SIG-M5 treated with dmso at 0.1 percent for 504 hours (cell line): ENCODE measurements at regions not wholly inside any gene's neighbourhood (a gene's known extent, or its start where the extent isn't known, plus 50 kb on each side); places are given as distances from the start of the nearest gene placed in this dataset.

Experiments used
- DNase-seq: peaks from one replicate; lab custom pipeline; 2025; ENCODE audit not compliant: unreplicated experiment; lab: John Stamatoyannopoulos, UW

DNA sequence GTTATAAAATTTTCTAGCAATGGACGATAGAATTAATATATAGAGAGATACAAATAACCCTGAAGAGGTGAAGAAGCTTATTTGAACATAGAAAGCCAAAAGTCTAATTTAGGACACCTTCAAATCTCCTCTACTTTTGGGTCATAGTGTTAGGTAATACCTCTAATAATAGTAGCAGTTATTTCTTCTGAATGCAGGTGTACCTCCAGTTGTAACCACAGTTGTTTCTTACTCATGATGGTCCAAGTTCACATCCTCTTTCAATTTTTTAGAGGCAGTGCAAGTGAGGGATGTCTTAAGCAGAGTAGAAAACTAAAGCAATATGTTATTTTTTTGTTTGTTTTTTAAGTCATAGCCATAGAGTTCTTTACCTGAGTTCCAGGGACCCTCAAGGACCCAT is 429.5 kb downstream of the CCDC85A start:
- DNase-seq: no peak

DNA sequence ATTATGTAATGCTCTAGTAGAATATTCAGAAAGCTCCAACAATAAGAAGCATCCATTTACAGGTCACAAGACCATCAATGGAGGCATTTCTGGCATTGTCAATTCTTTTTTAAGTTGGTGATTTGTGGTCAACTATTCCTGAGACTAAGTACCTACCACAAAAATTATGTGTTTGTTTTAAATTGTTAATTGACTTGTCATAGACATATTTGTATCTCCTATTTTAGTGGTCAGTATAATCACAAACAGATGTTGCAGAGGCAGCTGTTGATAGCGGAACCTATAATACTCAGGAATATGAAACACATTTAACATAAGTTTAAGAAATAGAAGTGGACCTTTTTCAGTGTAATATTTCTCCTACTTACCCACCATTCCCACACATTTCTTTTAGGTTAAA is 430.1 kb downstream of the CCDC85A start:
- DNase-seq: no peak

- no peak for DNase-seq
Measured at GRCh38 chr2:56615760-56616159, 432.0 kb downstream of the CCDC85A start.

- DNase-seq: no peak
Measured at GRCh38 chr2:56624181-56624580, 440.4 kb downstream of the CCDC85A start.

DNA sequence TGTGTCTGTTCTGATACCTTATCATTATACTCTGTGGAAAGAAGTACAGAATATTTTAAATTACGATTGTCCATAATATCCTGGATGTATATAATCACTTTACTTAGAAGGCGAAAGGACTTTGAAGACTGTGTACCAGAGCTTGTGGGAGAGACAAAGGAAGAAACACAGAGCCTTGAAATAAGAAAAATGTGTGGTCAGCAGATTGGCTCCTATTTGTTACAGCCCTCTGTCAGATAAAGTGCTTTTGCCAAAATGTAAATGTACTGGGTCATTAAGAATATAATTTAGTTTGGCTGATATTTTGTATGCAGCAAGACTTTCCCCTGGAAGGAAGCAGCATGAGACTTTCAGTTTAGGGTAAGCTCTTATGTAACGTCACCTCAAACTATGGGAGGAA is 443.1 kb downstream of the CCDC85A start:
- no peak for DNase-seq

GRCh38 chr2:56630286-56630685 is 446.5 kb downstream of the CCDC85A start:
- DNase-seq: no peak

DNA sequence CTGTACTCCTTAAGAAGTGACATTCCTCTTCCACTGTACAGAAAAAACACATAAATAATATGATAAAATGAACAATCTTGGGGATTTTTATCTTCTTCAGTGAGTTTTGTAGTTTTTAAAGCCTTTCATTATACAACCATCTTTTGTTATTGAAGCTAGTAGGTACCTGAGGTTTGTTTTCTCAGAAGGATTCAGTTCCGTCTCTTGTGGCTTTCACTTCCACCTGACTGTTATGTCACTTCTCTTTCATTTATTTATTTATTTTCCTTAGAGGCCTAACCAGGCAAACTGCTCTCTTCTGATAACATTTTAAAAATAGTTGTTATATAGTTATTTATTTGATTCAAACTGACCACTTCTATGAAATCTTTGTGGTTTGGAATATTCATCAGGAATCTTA is 464.2 kb downstream of the CCDC85A start:
- DNase-seq: no peak

DNA sequence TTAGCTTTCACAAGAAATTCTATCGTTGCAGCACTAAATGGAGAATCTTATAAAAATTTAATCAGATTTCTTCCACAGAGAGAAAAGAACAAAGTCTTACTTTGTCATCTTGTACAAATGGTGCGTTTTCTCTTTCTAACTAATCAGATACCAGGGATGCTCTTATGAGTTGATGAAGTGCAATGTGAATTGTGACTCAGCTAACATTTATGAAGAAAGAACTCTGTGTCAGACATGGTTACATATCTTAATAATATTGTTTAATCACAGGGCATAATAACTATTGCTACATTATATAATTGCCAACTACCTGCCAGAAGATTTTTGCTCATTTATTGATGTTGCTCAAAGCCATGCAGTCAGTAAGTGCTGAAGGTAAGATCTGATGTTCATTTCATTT is 465.0 kb downstream of the CCDC85A start:
- DNase-seq: no peak

- no peak for DNase-seq
Measured at GRCh38 chr2:56654936-56655335, 471.1 kb downstream of the CCDC85A start.

- no peak for DNase-seq
Measured at GRCh38 chr2:56656826-56657225, 473.0 kb downstream of the CCDC85A start.

- no peak for DNase-seq
Measured at GRCh38 chr2:56666777-56667176, 483.0 kb downstream of the CCDC85A start.

- DNase-seq: no peak
Measured at GRCh38 chr2:56671973-56672569, 488.3 kb downstream of the CCDC85A start.

GRCh38 chr2:56674084-56674483 is 490.3 kb downstream of the CCDC85A start:
- no peak for DNase-seq

GRCh38 chr2:56676966-56677365 is 493.2 kb downstream of the CCDC85A start:
- DNase-seq: no peak

DNA sequence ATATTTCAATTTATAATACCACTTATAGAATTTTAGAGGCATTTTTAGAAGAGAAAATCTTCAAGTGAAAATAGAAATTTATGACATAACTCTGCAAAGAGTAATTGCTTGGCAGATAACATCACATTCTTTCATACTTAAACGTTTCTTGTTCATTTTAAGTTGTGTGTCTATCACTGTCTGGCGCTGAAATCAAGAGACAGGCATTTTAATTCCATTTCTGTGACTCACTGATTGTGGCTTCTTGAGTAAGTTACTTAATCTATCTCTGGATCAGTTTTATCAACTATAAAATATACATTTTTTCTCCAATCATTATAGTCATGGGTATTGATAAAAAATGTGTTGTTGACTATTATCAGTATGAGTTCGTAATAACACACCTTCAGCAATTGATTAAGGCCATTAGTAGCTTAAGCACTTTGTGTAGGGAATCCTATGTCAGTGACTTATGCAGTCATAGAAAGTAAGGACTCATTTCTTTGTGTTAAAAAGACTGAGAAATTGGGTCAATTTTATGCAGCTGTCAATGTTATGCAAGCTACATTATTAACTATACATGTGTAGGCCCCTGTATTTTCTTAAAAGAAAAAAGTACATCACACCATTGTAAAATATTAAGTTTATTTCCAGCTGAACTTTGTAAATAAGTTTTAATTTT is 497.3 kb downstream of the CCDC85A start:
- no peak for DNase-seq

DNA sequence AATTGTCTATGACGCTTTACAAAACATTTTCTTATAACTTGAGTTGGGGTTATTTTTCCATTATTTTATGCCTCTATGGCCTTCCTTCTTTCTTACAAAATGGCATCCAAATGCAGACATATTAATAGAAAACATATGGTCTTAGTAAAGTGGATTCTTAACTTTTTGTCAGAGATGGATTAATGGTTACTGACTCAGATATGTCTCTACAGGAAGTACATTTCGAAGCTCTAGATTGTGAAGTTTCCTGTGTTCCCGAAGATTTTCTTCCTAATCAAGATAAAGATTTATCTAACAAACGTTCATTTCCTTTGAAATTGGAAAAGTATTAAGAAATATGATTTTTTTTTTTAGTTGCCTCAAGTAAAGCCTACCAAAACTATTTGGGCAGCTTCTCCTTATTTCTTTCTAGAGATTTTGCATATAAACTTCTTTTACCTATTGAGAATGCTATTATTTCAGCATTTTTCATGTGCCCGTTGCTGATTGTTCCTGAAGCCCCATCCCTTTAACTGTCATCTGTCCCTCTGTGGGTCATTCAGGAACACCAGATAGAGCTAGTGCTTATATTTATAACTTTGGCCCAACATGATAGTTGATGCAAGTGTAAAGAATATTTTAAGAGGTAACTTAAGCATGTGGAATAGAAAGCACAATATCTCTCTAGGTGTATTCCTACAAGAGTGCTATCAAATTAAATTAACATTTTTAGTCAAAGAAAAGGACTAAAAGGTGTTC is 498.0 kb downstream of the CCDC85A start:
- no peak for DNase-seq

GRCh38 chr2:56682397-56682760 is 498.6 kb downstream of the CCDC85A start:
- DNase-seq: no peak

GRCh38 chr2:56684327-56684726 is 500.5 kb downstream of the CCDC85A start:
- no peak for DNase-seq

GRCh38 chr2:56685205-56685604 is 501.4 kb downstream of the CCDC85A start:
- no peak for DNase-seq

GRCh38 chr2:56687169-56687568 is 503.4 kb downstream of the CCDC85A start:
- no peak for DNase-seq

- DNase-seq: no peak
Measured at GRCh38 chr2:56688661-56689060, 504.9 kb downstream of the CCDC85A start.

DNA sequence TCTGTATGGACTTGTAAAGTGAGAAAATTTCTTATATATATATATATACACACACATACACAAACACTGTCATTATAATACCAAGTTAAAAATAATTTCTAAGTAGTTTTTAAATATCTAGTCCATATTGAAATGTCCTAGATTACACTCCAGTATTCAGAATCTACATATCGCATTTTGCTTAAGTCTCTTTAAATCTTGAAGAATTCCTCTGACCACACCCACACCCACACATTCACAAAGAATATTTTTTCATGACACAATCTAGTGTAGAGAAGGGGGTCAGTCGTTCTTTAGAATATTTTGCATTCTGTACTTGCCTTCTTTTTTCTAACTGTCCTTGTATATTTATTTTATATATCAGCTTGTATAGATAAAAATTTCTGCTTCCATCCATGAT is 509.7 kb downstream of the CCDC85A start:
- DNase-seq: no peak
